A549 (cell line): ENCODE measurements at regions not wholly inside any gene's neighbourhood (a gene's known extent, or its start where the extent isn't known, plus 50 kb on each side); places are given as distances from the start of the nearest gene placed in this dataset.

Experiments used
- ATAC-seq, 2 experiments: fragments of 200-7000 bp in 1 of 2; fragments of >200 bp in 1 of 2; cut with Nextera tagmentation in 1 of 2; cut with Tn5 transposase in 1 of 2; 3 replicates each; pipeline versions ENCODE4 v1.8.0 to v1.9.1; 2018 to 2020; ENCODE audit warnings: mild to moderate bottlenecking in 1 of 2, moderate library complexity in 1 of 2
- CTCF ChIA-PET: fragments of 300-600 bp; sonication (Branson Sonifier 250); formaldehyde crosslinking; extraction: SDS; loops from one replicate; lab custom pipeline; 2021; ENCODE audit warnings: antibody characterized with exemption, inconsistent platforms; lab: Yijun Ruan, JAX
- POLR2A ChIA-PET: fragments of 350-600 bp; formaldehyde crosslinking; extraction: SDS; loops from one replicate; lab custom pipeline; 2021; ENCODE audit warnings: antibody characterized with exemption, inconsistent platforms; lab: Yijun Ruan, JAX
- DNase-seq, 2 experiments: peaks; one replicate each; pipeline versions ENCODE4 v3.0.0 to v3.0.0-alpha.2; 2011 to 2016; ENCODE audit warnings: low read depth in 1 of 2, low spot score in 1 of 2
- FAIRE-seq: peaks from 2 replicates; lab custom pipeline; 2011; peaks lifted over from hg19 to GRCh38; lab: Jason Lieb, UNC
- H3K27ac ChIP-seq, 2 experiments: fragments of >200 bp; sonication (Bioruptor Twin); formaldehyde crosslinking; 3 replicates each; pipeline ENCODE4 v1.5.1; 2016 to 2017
- H3K4me1 ChIP-seq: fragments of >200 bp; sonication (Bioruptor Twin); formaldehyde crosslinking; 3 replicates; pipeline ENCODE4 v1.6.1; 2016
- H3K4me2 ChIP-seq: fragments of >200 bp; sonication (Bioruptor Twin); formaldehyde crosslinking; 3 replicates; pipeline ENCODE4 v1.6.1; 2016
- H3K4me3 ChIP-seq: fragments of >200 bp; sonication (Bioruptor Twin); formaldehyde crosslinking; 3 replicates; pipeline ENCODE4 v1.5.1; 2016
- H3K9me3 ChIP-seq: fragments of >200 bp; sonication (Bioruptor Twin); formaldehyde crosslinking; 3 replicates; pipeline ENCODE4 v1.6.1; 2016
- BCL3 ChIP-seq: fragments of >200 bp; sonication (Bioruptor Twin); formaldehyde crosslinking; IDR thresholded peaks from 3 replicates; pipeline ENCODE4 v1.6.1; 2016
- CBX8 ChIP-seq: fragments of 200-600 bp; sonication (generic); IDR thresholded peaks from 2 replicates; pipeline ENCODE4 v1.6.1; 2016
- CEBPB ChIP-seq, 2 experiments: fragments of >200 bp in 1 of 2; sonication (Bioruptor Twin) in 1 of 2; formaldehyde crosslinking in 1 of 2; IDR thresholded peaks; 2 replicates each; pipeline ENCODE4 v1.6.1; 2012 to 2016
- EHMT2 ChIP-seq: fragments of 200-600 bp; sonication (generic); IDR thresholded peaks from 2 replicates; pipeline ENCODE4 v1.6.1; 2016; ENCODE audit warnings: antibody characterized with exemption, low read depth, mild to moderate bottlenecking, moderate library complexity
- EP300 ChIP-seq, 2 experiments: fragments of >200 bp; sonication (Bioruptor Twin); formaldehyde crosslinking; IDR thresholded peaks; 2 replicates in 1 of 2; 3 replicates in 1 of 2; pipeline ENCODE4 v1.6.1; 2016 to 2017
- FOSB ChIP-seq: fragments of 250-450 bp; sonication (Bioruptor Pico); IDR thresholded peaks from 2 replicates; pipeline ENCODE4 v1.5.0; 2020; ENCODE audit warnings: mild to moderate bottlenecking, moderate library complexity
- FOXS1 ChIP-seq: fragments of 250-450 bp; sonication (Bioruptor Pico); IDR thresholded peaks from 2 replicates; pipeline ENCODE4 v1.5.0; 2020; ENCODE audit warnings: mild to moderate bottlenecking, moderate library complexity
- GATA3 ChIP-seq: IDR thresholded peaks from 2 replicates; pipeline ENCODE4 v1.6.1; 2012; ENCODE audit warnings: borderline replicate concordance
- HMGXB4 ChIP-seq: fragments of 250-450 bp; sonication (Bioruptor Pico); IDR thresholded peaks from 2 replicates; pipeline ENCODE4 v1.5.0; 2021; ENCODE audit warnings: mild to moderate bottlenecking, moderate library complexity, borderline replicate concordance
- HOXA7 ChIP-seq: fragments of 250-450 bp; sonication (Bioruptor Pico); IDR thresholded peaks from 2 replicates; pipeline ENCODE4 v1.5.0; 2020; ENCODE audit warnings: mild to moderate bottlenecking, moderate library complexity
- HOXB5 ChIP-seq: fragments of 250-450 bp; sonication (Bioruptor Pico); IDR thresholded peaks from 2 replicates; pipeline ENCODE4 v1.5.0; 2020; ENCODE audit warnings: mild to moderate bottlenecking, moderate library complexity
- MAFK ChIP-seq: fragments of 450-650 bp; IDR thresholded peaks from 2 replicates; pipeline ENCODE4 v1.6.1; 2014; ENCODE audit not compliant: partially characterized antibody
- NFE2L2 ChIP-seq: fragments of 150-350 bp; conservative IDR thresholded peaks from 2 replicates; pipeline ENCODE4 v1.6.1; 2014; ENCODE audit warnings: low read length
- NR3C1 ChIP-seq: fragments of >200 bp; sonication (Bioruptor Twin); formaldehyde crosslinking; IDR thresholded peaks from 3 replicates; pipeline ENCODE4 v1.6.1; 2017
- PHF8 ChIP-seq: fragments of 200-600 bp; sonication (generic); IDR thresholded peaks from 2 replicates; pipeline ENCODE4 v1.6.1; 2016; ENCODE audit warnings: low read depth, mild to moderate bottlenecking, antibody characterized with exemption, moderate library complexity, borderline replicate concordance
- POLR2AphosphoS2 ChIP-seq: conservative IDR thresholded peaks from 2 replicates; pipeline ENCODE4 v1.6.1; 2012; ENCODE audit warnings: low read length, improper control_type of control experiment, inconsistent platforms
- RARB ChIP-seq: fragments of 250-450 bp; sonication (Bioruptor Pico); IDR thresholded peaks from 2 replicates; pipeline ENCODE4 v1.8.0; 2021; ENCODE audit warnings: mild to moderate bottlenecking, moderate library complexity
- RFX5 ChIP-seq: fragments of 450-650 bp; IDR thresholded peaks from 2 replicates; pipeline ENCODE4 v1.7.1; 2014; ENCODE audit warnings: antibody characterized with exemption, mild to moderate bottlenecking, moderate library complexity
- SREBF2 ChIP-seq: fragments of 450-650 bp; IDR thresholded peaks from 2 replicates; pipeline ENCODE4 v1.6.1; 2014; ENCODE audit warnings: mild to moderate bottlenecking, moderate library complexity
- USF2 ChIP-seq: fragments of 450-650 bp; IDR thresholded peaks from 2 replicates; pipeline ENCODE4 v1.6.1; 2014; ENCODE audit warnings: antibody characterized with exemption
- ZC3H11A ChIP-seq: fragments of 450-650 bp; IDR thresholded peaks from 2 replicates; pipeline ENCODE4 v1.6.1; 2014; ENCODE audit warnings: antibody characterized with exemption, mild to moderate bottlenecking
- ZNF302 ChIP-seq: fragments of 250-450 bp; sonication (Bioruptor Pico); IDR thresholded peaks from 2 replicates; pipeline ENCODE4 v1.9.0; 2021; ENCODE audit warnings: inconsistent platforms, mild to moderate bottlenecking, moderate library complexity
- ZSCAN20 ChIP-seq: fragments of 250-450 bp; sonication (Bioruptor Pico); IDR thresholded peaks from 2 replicates; pipeline ENCODE4 v1.8.0; 2022; ENCODE audit warnings: mild to moderate bottlenecking, moderate library complexity
- WGBS: methylation state at CpG from one replicate; pipeline ENCODE4 v1.1.6; 2017; ENCODE audit errors: missing lambda C conversion rate; 5-methylcytosine and 5-hydroxymethylcytosine counted together
- TF ChIP-seq, protein P1 (sequence below): fragments of >200 bp; sonication (Bioruptor Twin); formaldehyde crosslinking; IDR thresholded peaks from 3 replicates; pipeline ENCODE4 v1.5.1; 2016
- TF ChIP-seq, protein P2 (sequence below): fragments of 250-450 bp; sonication (Bioruptor Pico); IDR thresholded peaks from 2 replicates; pipeline ENCODE4 v1.5.0; 2020; ENCODE audit warnings: low read depth, mild to moderate bottlenecking, moderate library complexity

DNA sequence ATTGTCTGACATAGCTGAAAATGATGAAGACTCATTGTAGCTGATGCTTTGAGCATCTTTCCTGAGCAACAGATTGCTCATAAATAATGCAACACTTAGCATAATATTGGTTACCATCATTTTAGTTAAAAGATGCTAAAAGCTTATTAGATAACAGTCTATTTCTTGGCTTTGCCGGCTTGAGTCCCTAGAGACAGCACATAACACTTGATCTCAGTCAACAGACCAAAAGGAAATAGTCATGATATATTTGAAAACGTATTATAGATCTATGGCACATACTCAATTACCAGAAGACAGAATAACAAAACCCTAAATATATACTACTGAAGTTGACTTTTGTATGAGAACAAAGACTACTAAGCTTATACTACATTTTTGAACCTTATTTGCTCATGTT is 846.7 kb upstream of the EPHA5 start:
- ATAC-seq (no peak), FAIRE-seq (no peak), DNase-seq (no peak)
- Histone ChIP-seq H3K4me3 (no peak overlapping the region), H3K4me2 (no peak overlapping the region), H3K9me3 (peaks cover 5% of the 10 kb centered on the region; the same call in 1 of the 3 replicates), H3K4me1 (no peaks in the 10 kb centered on the region), H3K27ac (no peak overlapping the region)
- TF ChIP-seq ZNF302 (CRISPR knock-in tag) (no peak), HOXB5 (CRISPR knock-in tag) (no peak), EP300 (IDR thresholded peaks at IDR 0.05) (no peak), RARB (CRISPR knock-in tag) (no peak), GATA3 (no peak)
- WGBS, result 68% methylated on average over 2 of the region's 2 CpGs
- ChIA-PET POLR2A (no interaction called here), CTCF (no interaction called here)

GRCh38 chr4:66506985-66507384 is 836.7 kb upstream of the EPHA5 start:
- Histone ChIP-seq H3K27ac (no peak overlapping the region), H3K4me3 (no peak overlapping the region), H3K4me1 (no peaks in the 10 kb centered on the region), H3K9me3 (0 out of 3 replicates have a peak, but pooled peaks cover 2% of the 10 kb centered on the region), H3K4me2 (no peak overlapping the region)
- WGBS, result 83% methylated on average over 2 of the region's 2 CpGs
- ATAC-seq (no peak), DNase-seq (no peak), FAIRE-seq (no peak)
- ChIA-PET CTCF (no interaction called here), POLR2A (no interaction called here)
- no peak for TF ChIP-seq ZC3H11A
- no peak for TF ChIP-seq RFX5
- no peak for TF ChIP-seq NFE2L2
- TF ChIP-seq ZSCAN20 (CRISPR knock-in tag), result no peak
- no peak for TF ChIP-seq ZNF302 (CRISPR knock-in tag)
- TF ChIP-seq HOXB5 (CRISPR knock-in tag), result no peak
- TF ChIP-seq CEBPB (IDR thresholded peaks at IDR 0.05), result no peak

GRCh38 chr4:66501997-66502396 is 831.7 kb upstream of the EPHA5 start:
- POLR2A ChIA-PET, result no interaction called here
- FAIRE-seq, result no peak
- CTCF ChIA-PET, result no interaction called here

GRCh38 chr4:66490729-66491128 is 820.4 kb upstream of the EPHA5 start:
- no peaks in the 10 kb centered on the region for H3K9me3 ChIP-seq
- DNase-seq (no peak), ATAC-seq (no peak), FAIRE-seq (no peak)
- POLR2A ChIA-PET, result interaction anchor here (0.6 kb wide), 1 partner anchor 22 kb away, joined by 4 read pairs; no protein-coding TSS in a partner anchor
- H3K27ac ChIP-seq, result peak overlapping the region in 1 of 2 experiments; percentile 70; a peak in 3 of 6 replicates
- TF ChIP-seq, protein P1, sequence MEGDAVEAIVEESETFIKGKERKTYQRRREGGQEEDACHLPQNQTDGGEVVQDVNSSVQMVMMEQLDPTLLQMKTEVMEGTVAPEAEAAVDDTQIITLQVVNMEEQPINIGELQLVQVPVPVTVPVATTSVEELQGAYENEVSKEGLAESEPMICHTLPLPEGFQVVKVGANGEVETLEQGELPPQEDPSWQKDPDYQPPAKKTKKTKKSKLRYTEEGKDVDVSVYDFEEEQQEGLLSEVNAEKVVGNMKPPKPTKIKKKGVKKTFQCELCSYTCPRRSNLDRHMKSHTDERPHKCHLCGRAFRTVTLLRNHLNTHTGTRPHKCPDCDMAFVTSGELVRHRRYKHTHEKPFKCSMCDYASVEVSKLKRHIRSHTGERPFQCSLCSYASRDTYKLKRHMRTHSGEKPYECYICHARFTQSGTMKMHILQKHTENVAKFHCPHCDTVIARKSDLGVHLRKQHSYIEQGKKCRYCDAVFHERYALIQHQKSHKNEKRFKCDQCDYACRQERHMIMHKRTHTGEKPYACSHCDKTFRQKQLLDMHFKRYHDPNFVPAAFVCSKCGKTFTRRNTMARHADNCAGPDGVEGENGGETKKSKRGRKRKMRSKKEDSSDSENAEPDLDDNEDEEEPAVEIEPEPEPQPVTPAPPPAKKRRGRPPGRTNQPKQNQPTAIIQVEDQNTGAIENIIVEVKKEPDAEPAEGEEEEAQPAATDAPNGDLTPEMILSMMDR, result no peak
- TF ChIP-seq EP300 (IDR thresholded peaks at IDR 0.05) (no peak), HOXA7 (CRISPR knock-in tag) (no peak), CBX8 (no peak), FOSB (no peak), MAFK (no peak), POLR2AphosphoS2 (no peak), NFE2L2 (no peak), HMGXB4 (CRISPR knock-in tag) (no peak), FOXS1 (CRISPR knock-in tag) (no peak), PHF8 (no peak), SREBF2 (no peak), USF2 (no peak), BCL3 (no peak), EHMT2 (no peak), NR3C1 (no peak)
- TF ChIP-seq, protein P2, sequence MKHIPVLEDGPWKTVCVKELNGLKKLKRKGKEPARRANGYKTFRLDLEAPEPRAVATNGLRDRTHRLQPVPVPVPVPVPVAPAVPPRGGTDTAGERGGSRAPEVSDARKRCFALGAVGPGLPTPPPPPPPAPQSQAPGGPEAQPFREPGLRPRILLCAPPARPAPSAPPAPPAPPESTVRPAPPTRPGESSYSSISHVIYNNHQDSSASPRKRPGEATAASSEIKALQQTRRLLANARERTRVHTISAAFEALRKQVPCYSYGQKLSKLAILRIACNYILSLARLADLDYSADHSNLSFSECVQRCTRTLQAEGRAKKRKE (CRISPR knock-in tag), result no peak
- H3K4me3 ChIP-seq, result no peak overlapping the region
- peak overlapping the region; percentile 59; the same call in 2 of the 3 replicates for H3K4me2 ChIP-seq
- 100% methylated on average over 2 of the region's 2 CpGs for WGBS
- H3K4me1 ChIP-seq, result peaks cover 17% of the 10 kb centered on the region
- CTCF ChIA-PET, result no interaction called here

More at GRCh38 chr4:66501997-66502396, 831.7 kb upstream of the EPHA5 start:
- DNase-seq (no peak), ATAC-seq (no peak)
- Histone ChIP-seq H3K9me3 (no peaks in the 10 kb centered on the region), H3K4me2 (no peak overlapping the region), H3K27ac (no peak overlapping the region), H3K4me1 (no peaks in the 10 kb centered on the region), H3K4me3 (no peak overlapping the region)
- TF ChIP-seq CBX8 (no peak), MAFK (peak; percentile 23), RARB (CRISPR knock-in tag) (no peak), HOXB5 (CRISPR knock-in tag) (no peak)
- 70% methylated on average over 3 of the region's 3 CpGs for WGBS
